ENCODE measurements at regions not wholly inside any gene's neighbourhood (a gene's known extent, or its start where the extent isn't known, plus 50 kb on each side); places are given as distances from the start of the nearest gene placed in this dataset.
"Not testable (repeated sequence)": the region's sequence is repeated elsewhere in the genome, so short reads cannot be mapped to it uniquely, and the experiment has no call there.

DNA sequence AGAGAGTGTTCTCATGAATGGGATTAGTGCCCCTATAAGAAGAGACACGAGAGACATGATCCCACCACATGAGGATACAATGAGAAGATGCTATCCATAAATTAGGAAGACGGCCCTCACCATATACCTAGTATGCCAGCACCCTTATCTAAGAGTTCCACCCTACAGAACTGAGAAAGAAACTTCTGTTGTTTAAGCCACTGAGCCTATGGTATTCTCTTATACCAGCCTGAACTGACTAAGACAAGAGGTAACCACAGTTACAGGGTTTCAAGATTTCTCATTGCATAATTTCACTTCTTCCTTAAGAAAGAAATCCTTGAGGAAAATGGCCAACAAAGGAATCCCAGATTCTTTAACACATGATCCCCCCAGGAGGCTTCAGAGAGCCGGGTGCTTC, 412.4 kb downstream of the NTRK2 start:
- H3K4me1 ChIP-seq (ENCODE audit: insufficient read depth, low read length, severe bottlenecking): no peaks in the 10 kb centered on the region
- H3K27ac ChIP-seq (ENCODE audit: low read depth, low read length, poor library complexity, severe bottlenecking): no peak overlapping the region
- H4K20me1 ChIP-seq (ENCODE audit: insufficient read depth, low read length): no peaks in the 10 kb centered on the region
- TF ChIP-seq EZH2 (IDR thresholded peaks at IDR 0.05; ENCODE audit: borderline replicate concordance, low read length) (no peak), CTCF (IDR thresholded peaks at IDR 0.05; ENCODE audit: low read length) (no peak)
- no peaks in the 10 kb centered on the region for H3K27me3 ChIP-seq (ENCODE audit: insufficient read depth, low read length)
- no peaks in the 10 kb centered on the region for H3K79me2 ChIP-seq (ENCODE audit: insufficient read depth, low read length)
- H3K9me2 ChIP-seq (ENCODE audit: low read depth, low read length): no peaks in the 10 kb centered on the region
- H3F3A ChIP-seq (ENCODE audit: insufficient read depth, low read length): no peaks in the 10 kb centered on the region
- H3K9ac ChIP-seq (ENCODE audit: low read length): no peak overlapping the region
- no peak overlapping the region for H3K4me3 ChIP-seq (ENCODE audit: low read depth, low read length, poor library complexity, severe bottlenecking)
- no peaks in the 10 kb centered on the region for H3K36me3 ChIP-seq (ENCODE audit: insufficient read depth, low read length)
- H3K4me2 ChIP-seq (ENCODE audit: low read length): no peak overlapping the region
- no peaks in the 10 kb centered on the region for H3K9me3 ChIP-seq (ENCODE audit: low read length)
- H2AFZ ChIP-seq (ENCODE audit: low read length): no peak overlapping the region

DNA sequence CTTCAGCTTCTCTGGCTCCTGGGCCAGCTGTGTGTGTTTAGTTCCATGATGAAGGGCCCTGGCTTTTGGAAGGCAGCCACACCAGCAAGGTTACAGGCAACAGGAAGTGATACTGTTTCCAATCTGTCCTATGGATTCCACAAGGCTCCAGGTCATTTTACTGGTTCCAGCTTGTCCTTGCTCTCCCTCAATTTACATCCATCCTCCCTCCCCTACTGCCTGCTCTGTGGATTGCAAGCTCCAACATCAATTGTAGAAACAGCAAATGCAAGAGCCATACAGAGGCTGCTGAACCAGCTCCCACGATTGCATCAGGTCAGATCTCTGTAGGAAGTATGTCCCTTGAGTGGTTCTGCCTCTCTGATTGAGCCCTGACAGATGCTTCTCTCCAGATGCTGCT, 409.8 kb downstream of the NTRK2 start:
- H3F3A ChIP-seq (ENCODE audit: insufficient read depth, low read length): no peaks in the 10 kb centered on the region
- no peaks in the 10 kb centered on the region for H3K36me3 ChIP-seq (ENCODE audit: insufficient read depth, low read length)
- no peak overlapping the region for H2AFZ ChIP-seq (ENCODE audit: low read length)
- no peak overlapping the region for H3K9ac ChIP-seq (ENCODE audit: low read length)
- H3K9me2 ChIP-seq (ENCODE audit: low read depth, low read length): no peaks in the 10 kb centered on the region
- no peak for TF ChIP-seq EZH2 (IDR thresholded peaks at IDR 0.05; ENCODE audit: borderline replicate concordance, low read length)
- no peak for TF ChIP-seq CTCF (IDR thresholded peaks at IDR 0.05; ENCODE audit: low read length)
- H4K20me1 ChIP-seq (ENCODE audit: insufficient read depth, low read length): no peaks in the 10 kb centered on the region
- H3K27me3 ChIP-seq (ENCODE audit: insufficient read depth, low read length): no peaks in the 10 kb centered on the region
- no peaks in the 10 kb centered on the region for H3K79me2 ChIP-seq (ENCODE audit: insufficient read depth, low read length)
- H3K27ac ChIP-seq (ENCODE audit: low read depth, low read length, poor library complexity, severe bottlenecking): no peak overlapping the region
- H3K4me3 ChIP-seq (ENCODE audit: low read depth, low read length, poor library complexity, severe bottlenecking): no peak overlapping the region
- no peaks in the 10 kb centered on the region for H3K4me1 ChIP-seq (ENCODE audit: insufficient read depth, low read length, severe bottlenecking)
- no peaks in the 10 kb centered on the region for H3K9me3 ChIP-seq (ENCODE audit: low read length)
- H3K4me2 ChIP-seq (ENCODE audit: low read length): no peak overlapping the region

DNA sequence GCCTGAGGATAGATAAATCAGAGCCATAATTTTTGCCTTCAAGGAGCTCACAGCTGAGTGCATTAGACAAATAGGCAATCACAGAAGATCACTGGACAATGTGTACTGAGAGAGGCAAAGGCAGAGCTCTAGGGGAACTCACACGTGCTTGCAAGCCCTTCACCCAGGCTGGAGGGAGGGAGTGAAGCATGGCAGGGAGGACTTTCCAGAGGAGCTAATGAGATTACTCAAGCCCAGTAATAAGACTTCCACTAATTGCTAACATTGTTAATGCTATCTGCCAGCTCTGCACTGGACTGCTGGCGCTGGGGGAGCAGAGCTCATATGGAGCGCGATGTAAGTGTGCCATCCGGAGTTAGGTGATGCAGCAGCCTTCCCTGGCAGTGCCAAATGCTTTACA, 408.4 kb downstream of the NTRK2 start:
- Histone ChIP-seq H3K27ac (ENCODE audit: low read depth, low read length, poor library complexity, severe bottlenecking) (no peak overlapping the region), H3K9me3 (ENCODE audit: low read length) (no peaks in the 10 kb centered on the region), H2AFZ (ENCODE audit: low read length) (no peak overlapping the region), H4K20me1 (ENCODE audit: insufficient read depth, low read length) (no peaks in the 10 kb centered on the region), H3K4me1 (ENCODE audit: insufficient read depth, low read length, severe bottlenecking) (no peaks in the 10 kb centered on the region), H3K4me3 (ENCODE audit: low read depth, low read length, poor library complexity, severe bottlenecking) (no peak overlapping the region), H3K79me2 (ENCODE audit: insufficient read depth, low read length) (no peaks in the 10 kb centered on the region), H3K36me3 (ENCODE audit: insufficient read depth, low read length) (no peaks in the 10 kb centered on the region), H3K27me3 (ENCODE audit: insufficient read depth, low read length) (no peaks in the 10 kb centered on the region), H3K9ac (ENCODE audit: low read length) (no peak overlapping the region), H3K9me2 (ENCODE audit: low read depth, low read length) (no peaks in the 10 kb centered on the region), H3F3A (ENCODE audit: insufficient read depth, low read length) (no peaks in the 10 kb centered on the region), H3K4me2 (ENCODE audit: low read length) (no peak overlapping the region)
- TF ChIP-seq EZH2 (IDR thresholded peaks at IDR 0.05; ENCODE audit: borderline replicate concordance, low read length) (no peak), CTCF (IDR thresholded peaks at IDR 0.05; ENCODE audit: low read length) (no peak)

DNA sequence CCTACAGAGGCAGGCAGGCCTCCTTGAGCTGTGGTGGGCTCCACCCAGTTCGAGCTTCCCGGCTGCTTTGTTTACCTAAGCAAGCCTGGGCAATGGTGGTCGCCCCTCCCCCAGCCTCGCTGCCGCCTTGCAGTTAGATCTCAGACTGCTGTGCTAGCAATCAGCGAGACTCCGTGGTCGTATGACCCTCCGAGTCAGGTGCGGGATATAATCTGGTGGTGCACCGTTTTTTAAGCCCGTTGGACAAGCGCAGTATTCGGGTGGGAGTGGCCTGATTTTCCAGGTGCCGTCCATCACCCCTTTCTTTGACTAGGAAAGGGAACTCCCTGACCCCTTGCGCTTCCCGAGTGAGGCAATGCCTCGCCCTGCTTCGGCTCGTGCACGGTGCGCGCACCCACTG, 407.6 kb downstream of the NTRK2 start:
- H3K36me3 ChIP-seq (ENCODE audit: insufficient read depth, low read length); H3K4me3 ChIP-seq (ENCODE audit: low read depth, low read length, poor library complexity, severe bottlenecking); H4K20me1 ChIP-seq (ENCODE audit: insufficient read depth, low read length); H3K9me2 ChIP-seq (ENCODE audit: low read depth, low read length); H3K4me2 ChIP-seq (ENCODE audit: low read length); H3K9me3 ChIP-seq (ENCODE audit: low read length); H3F3A ChIP-seq (ENCODE audit: insufficient read depth, low read length); H2AFZ ChIP-seq (ENCODE audit: low read length); H3K27ac ChIP-seq (ENCODE audit: low read depth, low read length, poor library complexity, severe bottlenecking); H3K4me1 ChIP-seq (ENCODE audit: insufficient read depth, low read length, severe bottlenecking); H3K9ac ChIP-seq (ENCODE audit: low read length); H3K27me3 ChIP-seq (ENCODE audit: insufficient read depth, low read length); H3K79me2 ChIP-seq (ENCODE audit: insufficient read depth, low read length): not testable (repeated sequence)
